Activated CD8-positive, alpha-beta T cell treated with anti-CD3 and anti-CD28 coated beads, Interleukin-2, amount 10 ng/mL, durations not matched to agents 7 days and 5 days (primary cell): ENCODE measurements at regions not wholly inside any gene's neighbourhood (a gene's known extent, or its start where the extent isn't known, plus 50 kb on each side); places are given as distances from the start of the nearest gene placed in this dataset.

Experiments
- ATAC-seq: fragments of 150-1000 bp; cut with Tn5 transposase; one replicate; pipeline ENCODE4 v1.10.0; 2021; ENCODE audit warnings: moderate library complexity
- CTCF ChIA-PET: fragments of 350-600 bp; sonication (Branson Sonifier 250); formaldehyde crosslinking; loops from one replicate; lab custom pipeline; 2021; ENCODE audit warnings: antibody characterized with exemption; lab: Charles Lee
- POLR2A ChIA-PET: fragments of 350-600 bp; sonication (Branson Sonifier 250); formaldehyde crosslinking; loops from one replicate; lab custom pipeline; 2021; ENCODE audit warnings: antibody characterized with exemption; lab: Charles Lee
- DNase-seq: peaks from one replicate; pipeline ENCODE4 v3.0.0-alpha.2; 2020
- H3K27ac Mint-ChIP-seq: one replicate; pipeline ENCODE4 v1.8.0; 2021; ENCODE audit warnings: mild to moderate bottlenecking, mixed read lengths
- H3K27me3 Mint-ChIP-seq: one replicate; pipeline ENCODE4 v1.8.0; 2021; ENCODE audit warnings: low read depth, mixed read lengths
- H3K36me3 Mint-ChIP-seq: one replicate; pipeline ENCODE4 v1.8.0; 2021; ENCODE audit warnings: low read depth, mixed read lengths
- H3K4me1 Mint-ChIP-seq: one replicate; pipeline ENCODE4 v1.8.0; 2021; ENCODE audit warnings: low read depth, mixed read lengths
- H3K4me3 Mint-ChIP-seq: one replicate; pipeline ENCODE4 v1.8.0; 2021; ENCODE audit warnings: mild to moderate bottlenecking, mixed read lengths
- H3K9me3 Mint-ChIP-seq: one replicate; pipeline ENCODE4 v1.8.0; 2022; ENCODE audit warnings: mixed read lengths; ENCODE audit not compliant: insufficient read depth

GRCh38 chr2:129275706-129276105 lies 703.8 kb upstream of the RAB6C start:
- Mint-ChIP-seq H3K4me3 (no peak overlapping the region), H3K27me3 (no peaks in the 10 kb centered on the region), H3K36me3 (no peaks in the 10 kb centered on the region), H3K9me3 (no peaks in the 10 kb centered on the region), H3K27ac (no peak overlapping the region), H3K4me1 (no peaks in the 10 kb centered on the region)
- ATAC-seq (no peak), DNase-seq (no peak)
- ChIA-PET CTCF (no interaction called here), POLR2A (no interaction called here)

GRCh38 chr2:129276978-129277584 lies 702.4 kb upstream of the RAB6C start:
- no peak for ATAC-seq
- Mint-ChIP-seq H3K9me3 (no peaks in the 10 kb centered on the region), H3K27ac (no peak overlapping the region), H3K36me3 (no peaks in the 10 kb centered on the region), H3K4me1 (no peaks in the 10 kb centered on the region), H3K4me3 (no peak overlapping the region), H3K27me3 (no peaks in the 10 kb centered on the region)
- ChIA-PET CTCF (no interaction called here), POLR2A (no interaction called here)
- no peak for DNase-seq

- ChIA-PET CTCF (no interaction called here), POLR2A (no interaction called here)
- no peaks in the 10 kb centered on the region for H3K36me3 Mint-ChIP-seq
- no peaks in the 10 kb centered on the region for H3K4me1 Mint-ChIP-seq
- no peaks in the 10 kb centered on the region for H3K27me3 Mint-ChIP-seq
- no peak overlapping the region for H3K4me3 Mint-ChIP-seq
- H3K9me3 Mint-ChIP-seq = no peaks in the 10 kb centered on the region
- DNase-seq (no peak), ATAC-seq (no peak)
- no peak overlapping the region for H3K27ac Mint-ChIP-seq
Observed at GRCh38 chr2:129277585-129277981, 701.9 kb upstream of the RAB6C start.

- Mint-ChIP-seq H3K4me3 (no peak overlapping the region), H3K36me3 (no peaks in the 10 kb centered on the region), H3K27me3 (no peaks in the 10 kb centered on the region), H3K4me1 (no peaks in the 10 kb centered on the region), H3K9me3 (no peaks in the 10 kb centered on the region), H3K27ac (no peak overlapping the region)
- ATAC-seq = no peak
- DNase-seq = no peak
- ChIA-PET CTCF (no interaction called here), POLR2A (no interaction called here)
Observed at GRCh38 chr2:129281791-129282530, 697.5 kb upstream of the RAB6C start.

- ChIA-PET POLR2A (no interaction called here), CTCF (no interaction called here)
- no peaks in the 10 kb centered on the region for H3K9me3 Mint-ChIP-seq
- H3K27ac Mint-ChIP-seq = no peak overlapping the region
- H3K27me3 Mint-ChIP-seq = no peaks in the 10 kb centered on the region
- H3K36me3 Mint-ChIP-seq = no peaks in the 10 kb centered on the region
- no peak for DNase-seq
- H3K4me1 Mint-ChIP-seq = no peaks in the 10 kb centered on the region
- ATAC-seq = no peak
- H3K4me3 Mint-ChIP-seq = no peak overlapping the region
Observed at GRCh38 chr2:129285012-129285411, 694.5 kb upstream of the RAB6C start.

GRCh38 chr2:129293326-129293725 lies 686.1 kb upstream of the RAB6C start:
- H3K36me3 Mint-ChIP-seq = no peaks in the 10 kb centered on the region
- ChIA-PET POLR2A (no interaction called here), CTCF (no interaction called here)

GRCh38 chr2:129296396-129296795 lies 683.1 kb upstream of the RAB6C start:
- Mint-ChIP-seq H3K27me3 (no peaks in the 10 kb centered on the region), H3K4me1 (no peaks in the 10 kb centered on the region), H3K36me3 (no peaks in the 10 kb centered on the region), H3K9me3 (peaks cover 11% of the 10 kb centered on the region), H3K27ac (no peak overlapping the region), H3K4me3 (no peak overlapping the region)
- CTCF ChIA-PET = no interaction called here
- ATAC-seq = no peak
- POLR2A ChIA-PET = no interaction called here
- DNase-seq = no peak

More at GRCh38 chr2:129293326-129293725, 686.1 kb upstream of the RAB6C start:
- no peak for ATAC-seq
- Mint-ChIP-seq H3K4me1 (no peaks in the 10 kb centered on the region), H3K27me3 (no peaks in the 10 kb centered on the region), H3K4me3 (no peak overlapping the region), H3K27ac (no peak overlapping the region), H3K9me3 (peaks cover 11% of the 10 kb centered on the region)
- DNase-seq = no peak

- POLR2A ChIA-PET = no interaction called here
Observed at GRCh38 chr2:129296806-129297205, 682.7 kb upstream of the RAB6C start.

GRCh38 chr2:129297430-129297829 lies 682.0 kb upstream of the RAB6C start:
- ATAC-seq (no peak), DNase-seq (no peak)
- CTCF ChIA-PET = interaction anchor here (1.1 kb wide), 1 partner anchor 9 kb away, joined by 3 read pairs; no protein-coding TSS in a partner anchor
- H3K9me3 Mint-ChIP-seq = peaks cover 11% of the 10 kb centered on the region
- H3K4me1 Mint-ChIP-seq = no peaks in the 10 kb centered on the region
- no peak overlapping the region for H3K27ac Mint-ChIP-seq
- POLR2A ChIA-PET = no interaction called here
- no peaks in the 10 kb centered on the region for H3K36me3 Mint-ChIP-seq
- no peaks in the 10 kb centered on the region for H3K27me3 Mint-ChIP-seq
- no peak overlapping the region for H3K4me3 Mint-ChIP-seq

More at GRCh38 chr2:129296806-129297205, 682.7 kb upstream of the RAB6C start:
- Mint-ChIP-seq H3K9me3 (peaks cover 11% of the 10 kb centered on the region), H3K27ac (no peak overlapping the region), H3K4me3 (no peak overlapping the region), H3K27me3 (no peaks in the 10 kb centered on the region), H3K36me3 (no peaks in the 10 kb centered on the region), H3K4me1 (no peaks in the 10 kb centered on the region)
- DNase-seq (no peak), ATAC-seq (no peak)
- CTCF ChIA-PET = no interaction called here

- POLR2A ChIA-PET = no interaction called here
- H3K27me3 Mint-ChIP-seq = no peaks in the 10 kb centered on the region
- no peak overlapping the region for H3K4me3 Mint-ChIP-seq
Observed at GRCh38 chr2:129299338-129299737, 680.1 kb upstream of the RAB6C start.

GRCh38 chr2:129299756-129300155 lies 679.7 kb upstream of the RAB6C start:
- H3K27me3 Mint-ChIP-seq = no peaks in the 10 kb centered on the region
- no peak overlapping the region for H3K27ac Mint-ChIP-seq
- CTCF ChIA-PET = no interaction called here
- POLR2A ChIA-PET = no interaction called here
- H3K36me3 Mint-ChIP-seq = no peaks in the 10 kb centered on the region
- no peak overlapping the region for H3K4me3 Mint-ChIP-seq
- no peak for DNase-seq
- ATAC-seq = no peak
- H3K9me3 Mint-ChIP-seq = no peaks in the 10 kb centered on the region
- H3K4me1 Mint-ChIP-seq = no peaks in the 10 kb centered on the region

More at GRCh38 chr2:129299338-129299737, 680.1 kb upstream of the RAB6C start:
- DNase-seq = no peak
- CTCF ChIA-PET = no interaction called here
- H3K36me3 Mint-ChIP-seq = no peaks in the 10 kb centered on the region
- H3K4me1 Mint-ChIP-seq = no peaks in the 10 kb centered on the region
- no peak for ATAC-seq
- H3K9me3 Mint-ChIP-seq = peaks cover 2% of the 10 kb centered on the region
- H3K27ac Mint-ChIP-seq = no peak overlapping the region

- ATAC-seq (no peak), DNase-seq (no peak)
- Mint-ChIP-seq H3K36me3 (no peaks in the 10 kb centered on the region), H3K27me3 (no peaks in the 10 kb centered on the region), H3K4me3 (no peak overlapping the region), H3K9me3 (no peaks in the 10 kb centered on the region), H3K27ac (no peak overlapping the region), H3K4me1 (no peaks in the 10 kb centered on the region)
- CTCF ChIA-PET = no interaction called here
- POLR2A ChIA-PET = no interaction called here
Observed at GRCh38 chr2:129300456-129300855, 679.0 kb upstream of the RAB6C start.
